ENCODE measurements at regions not wholly inside any gene's neighbourhood (a gene's known extent, or its start where the extent isn't known, plus 50 kb on each side); places are given as distances from the start of the nearest gene placed in this dataset.

DNA sequence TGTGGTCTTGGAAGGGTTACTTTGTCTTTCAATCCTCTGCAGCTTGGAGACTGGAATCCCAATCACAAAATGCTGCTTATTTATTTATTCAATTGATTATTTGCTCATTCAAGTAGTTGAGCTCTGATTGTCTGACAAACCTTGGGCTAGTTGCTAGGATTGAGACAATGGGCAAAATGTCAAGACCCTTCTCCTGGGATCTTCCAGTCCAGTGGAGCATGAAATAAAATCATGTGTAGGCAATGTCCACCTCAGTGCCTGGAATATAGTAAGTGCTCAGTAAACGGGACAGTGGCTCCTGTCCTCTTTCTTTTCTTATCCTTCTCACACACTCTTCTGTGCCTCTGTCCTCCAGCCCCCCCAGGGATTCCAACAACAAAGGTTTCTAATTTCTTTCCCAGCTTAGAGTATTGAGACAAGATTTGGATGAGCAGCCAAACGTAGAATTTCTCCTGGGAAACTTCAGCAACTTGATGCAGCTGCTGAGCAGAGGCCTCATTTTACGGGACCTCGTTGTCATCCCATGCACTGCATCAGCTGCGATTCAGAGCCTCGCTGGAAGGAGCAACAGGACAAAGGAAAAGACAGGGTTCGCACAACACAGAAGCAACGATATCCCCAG, 545.0 kb downstream of the SOX11 start:
- no peaks in the 10 kb centered on the region for H3K36me3 Mint-ChIP-seq (ENCODE audit: unreplicated experiment)
- H3K4me1 Mint-ChIP-seq (ENCODE audit: unreplicated experiment): no peaks in the 10 kb centered on the region
- H3K27me3 Mint-ChIP-seq (ENCODE audit: unreplicated experiment): no peaks in the 10 kb centered on the region
- no peak overlapping the region for H3K27ac Mint-ChIP-seq (ENCODE audit: unreplicated experiment)
- H3K4me3 Mint-ChIP-seq (ENCODE audit: unreplicated experiment): no peak overlapping the region
- TF ChIP-seq, protein P1, sequence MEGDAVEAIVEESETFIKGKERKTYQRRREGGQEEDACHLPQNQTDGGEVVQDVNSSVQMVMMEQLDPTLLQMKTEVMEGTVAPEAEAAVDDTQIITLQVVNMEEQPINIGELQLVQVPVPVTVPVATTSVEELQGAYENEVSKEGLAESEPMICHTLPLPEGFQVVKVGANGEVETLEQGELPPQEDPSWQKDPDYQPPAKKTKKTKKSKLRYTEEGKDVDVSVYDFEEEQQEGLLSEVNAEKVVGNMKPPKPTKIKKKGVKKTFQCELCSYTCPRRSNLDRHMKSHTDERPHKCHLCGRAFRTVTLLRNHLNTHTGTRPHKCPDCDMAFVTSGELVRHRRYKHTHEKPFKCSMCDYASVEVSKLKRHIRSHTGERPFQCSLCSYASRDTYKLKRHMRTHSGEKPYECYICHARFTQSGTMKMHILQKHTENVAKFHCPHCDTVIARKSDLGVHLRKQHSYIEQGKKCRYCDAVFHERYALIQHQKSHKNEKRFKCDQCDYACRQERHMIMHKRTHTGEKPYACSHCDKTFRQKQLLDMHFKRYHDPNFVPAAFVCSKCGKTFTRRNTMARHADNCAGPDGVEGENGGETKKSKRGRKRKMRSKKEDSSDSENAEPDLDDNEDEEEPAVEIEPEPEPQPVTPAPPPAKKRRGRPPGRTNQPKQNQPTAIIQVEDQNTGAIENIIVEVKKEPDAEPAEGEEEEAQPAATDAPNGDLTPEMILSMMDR (IDR thresholded peaks at IDR 0.05): no peak
- DNase-seq (ENCODE audit: extremely low spot score, unreplicated experiment): no peak
- peaks cover 35% of the 10 kb centered on the region for H3K9me3 Mint-ChIP-seq (ENCODE audit: unreplicated experiment)

DNA sequence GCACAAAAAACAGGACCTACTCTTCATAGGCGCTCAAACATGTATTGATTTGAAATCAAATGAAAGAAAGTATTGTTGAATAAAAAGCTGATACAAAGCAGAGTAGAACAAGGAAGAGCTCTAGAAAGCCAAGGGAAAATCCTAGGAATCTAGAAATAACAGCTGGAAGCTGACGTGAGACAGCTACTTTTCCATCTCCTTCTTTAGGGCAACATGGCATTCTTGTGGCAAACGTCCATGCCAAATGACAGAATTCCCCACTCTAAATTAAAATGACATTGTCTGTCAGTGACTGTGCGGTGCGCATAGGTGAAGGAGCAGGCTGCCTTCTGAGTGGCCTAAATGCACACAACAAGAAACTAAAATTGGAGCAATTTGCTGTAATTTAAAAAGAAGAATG, 557.4 kb downstream of the SOX11 start:
- Mint-ChIP-seq H3K27ac (ENCODE audit: unreplicated experiment) (no peak overlapping the region), H3K36me3 (ENCODE audit: unreplicated experiment) (no peaks in the 10 kb centered on the region), H3K4me3 (ENCODE audit: unreplicated experiment) (no peak overlapping the region), H3K4me1 (ENCODE audit: unreplicated experiment) (no peaks in the 10 kb centered on the region), H3K27me3 (ENCODE audit: unreplicated experiment) (no peaks in the 10 kb centered on the region), H3K9me3 (ENCODE audit: unreplicated experiment) (no peaks in the 10 kb centered on the region)
- TF ChIP-seq, protein P1 (IDR thresholded peaks at IDR 0.05): no peak
- DNase-seq (ENCODE audit: extremely low spot score, unreplicated experiment): no peak

DNA sequence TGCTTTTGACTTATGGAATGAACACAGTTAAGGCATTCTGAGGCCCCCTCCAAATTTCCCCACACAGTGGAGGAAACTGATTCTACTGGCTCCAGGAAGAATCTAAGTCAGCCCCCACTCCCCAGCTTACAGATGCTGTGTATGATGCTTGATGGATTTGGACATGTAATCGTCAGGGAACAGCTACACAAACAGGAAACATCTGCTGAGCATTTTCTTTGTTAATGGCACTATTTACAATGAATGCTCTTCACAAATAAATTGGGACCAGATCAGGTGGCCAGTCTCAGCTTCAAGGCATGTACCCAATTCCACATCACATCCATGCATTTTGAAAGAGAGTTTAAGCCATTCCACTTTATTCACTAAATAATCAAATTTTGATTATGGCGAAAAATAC, 562.3 kb downstream of the SOX11 start:
- H3K27ac Mint-ChIP-seq (ENCODE audit: unreplicated experiment): no peak overlapping the region
- no peaks in the 10 kb centered on the region for H3K9me3 Mint-ChIP-seq (ENCODE audit: unreplicated experiment)
- peaks cover 2% of the 10 kb centered on the region for H3K27me3 Mint-ChIP-seq (ENCODE audit: unreplicated experiment)
- no peaks in the 10 kb centered on the region for H3K4me1 Mint-ChIP-seq (ENCODE audit: unreplicated experiment)
- H3K4me3 Mint-ChIP-seq (ENCODE audit: unreplicated experiment): no peak overlapping the region
- TF ChIP-seq, protein P1 (IDR thresholded peaks at IDR 0.05): no peak
- no peaks in the 10 kb centered on the region for H3K36me3 Mint-ChIP-seq (ENCODE audit: unreplicated experiment)
- DNase-seq (ENCODE audit: extremely low spot score, unreplicated experiment): no peak

DNA sequence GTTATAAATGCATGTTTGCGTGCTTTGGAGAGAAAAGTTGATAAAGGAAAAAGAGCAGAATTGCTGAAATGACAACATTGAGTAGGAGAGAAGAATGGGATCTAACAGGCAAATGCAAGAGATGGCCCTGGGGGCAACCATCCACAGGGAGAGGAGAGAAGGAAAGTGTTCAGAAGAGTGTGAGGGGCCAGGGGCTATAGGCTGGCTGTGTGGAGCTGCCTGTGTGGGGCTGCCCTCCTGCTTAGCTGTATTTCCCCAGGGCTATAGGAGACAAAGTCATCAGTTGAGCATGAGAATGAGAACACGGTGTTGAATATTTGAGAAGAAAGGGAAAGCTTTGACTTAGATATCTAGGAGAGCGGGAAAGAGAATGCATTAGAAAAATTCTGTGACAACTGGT, 572.0 kb downstream of the SOX11 start:
- H3K9me3 Mint-ChIP-seq (ENCODE audit: unreplicated experiment): no peaks in the 10 kb centered on the region
- no peak overlapping the region for H3K4me3 Mint-ChIP-seq (ENCODE audit: unreplicated experiment)
- H3K27ac Mint-ChIP-seq (ENCODE audit: unreplicated experiment): no peak overlapping the region
- H3K36me3 Mint-ChIP-seq (ENCODE audit: unreplicated experiment): no peaks in the 10 kb centered on the region
- H3K4me1 Mint-ChIP-seq (ENCODE audit: unreplicated experiment): no peaks in the 10 kb centered on the region
- H3K27me3 Mint-ChIP-seq (ENCODE audit: unreplicated experiment): no peaks in the 10 kb centered on the region
- TF ChIP-seq, protein P1 (IDR thresholded peaks at IDR 0.05): no peak
- DNase-seq (ENCODE audit: extremely low spot score, unreplicated experiment): no peak

DNA sequence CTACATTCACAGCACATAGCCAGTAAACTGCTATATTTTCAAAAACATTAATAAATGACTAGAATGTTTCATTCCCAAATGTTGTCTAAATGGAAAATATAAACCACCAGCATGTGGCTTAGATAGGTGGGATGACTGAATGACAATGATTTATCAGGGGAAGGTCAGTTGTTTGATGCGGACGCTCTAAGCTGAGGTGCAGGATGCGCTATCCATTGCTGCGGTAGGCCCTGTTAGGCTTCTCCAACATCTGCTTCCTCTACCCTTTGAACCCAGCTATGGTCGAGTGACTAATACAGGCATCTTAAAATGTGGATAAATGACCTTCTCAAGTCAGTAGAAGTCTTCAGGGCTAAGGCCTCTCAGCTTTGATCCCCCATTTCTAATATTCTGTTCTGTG, 584.2 kb downstream of the CMPK2 start:
- Mint-ChIP-seq H3K4me3 (ENCODE audit: unreplicated experiment) (no peak overlapping the region), H3K27ac (ENCODE audit: unreplicated experiment) (no peak overlapping the region), H3K9me3 (ENCODE audit: unreplicated experiment) (no peaks in the 10 kb centered on the region), H3K36me3 (ENCODE audit: unreplicated experiment) (no peaks in the 10 kb centered on the region), H3K4me1 (ENCODE audit: unreplicated experiment) (no peaks in the 10 kb centered on the region), H3K27me3 (ENCODE audit: unreplicated experiment) (no peaks in the 10 kb centered on the region)
- TF ChIP-seq, protein P1 (IDR thresholded peaks at IDR 0.05): no peak
- DNase-seq (ENCODE audit: extremely low spot score, unreplicated experiment): no peak

Data from osteocyte (in vitro differentiated cells).